ENCODE measurements at regions not wholly inside any gene's neighbourhood (a gene's known extent, or its start where the extent isn't known, plus 50 kb on each side); places are given as distances from the start of the nearest gene placed in this dataset.
A peak's percentile ranks its signal among the peaks of the same experiment; 100 is the strongest.
"Not testable (repeated sequence)": the region's sequence is repeated elsewhere in the genome, so short reads cannot be mapped to it uniquely, and the experiment has no call there.

DNA sequence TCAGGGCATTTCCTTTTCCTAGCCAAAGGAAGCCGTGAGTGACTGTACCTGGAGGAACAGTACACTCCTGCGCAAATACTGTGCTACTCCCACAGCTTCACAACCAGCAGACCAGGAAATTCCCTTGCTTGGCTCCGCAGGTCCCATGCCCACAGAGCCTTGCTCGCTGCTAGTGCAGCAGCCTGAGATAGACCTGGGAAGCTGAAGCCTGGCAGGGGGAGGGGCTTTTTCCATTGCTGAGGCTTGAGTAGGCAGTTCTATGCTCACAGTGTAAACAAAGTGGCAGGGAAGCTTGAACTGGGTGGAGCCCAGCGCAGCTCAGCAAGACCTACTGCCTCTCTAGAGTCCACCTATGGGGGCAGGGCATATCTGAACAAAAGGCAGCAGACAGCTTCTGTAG lies 291.2 kb downstream of the HGF start:
- H3K4me1 ChIP-seq: peaks cover 0 to 14% (median 5%) of the 10 kb centered on the region in 4 donors
- no peak overlapping the region for H3K4me3 ChIP-seq
- intact Hi-C loops (cut with DNase I; ENCODE audit: low total_unique reads): no loop called here
- no peaks in the 10 kb centered on the region for H3K36me3 ChIP-seq
- WGBS, 5 donors: 30 to 53% (median 41%) methylated on average over 4 to 5 of the region's 5 CpGs
- H3K27ac ChIP-seq: peak overlapping the region; percentile 4 to 64 (median 60)
- DNase-seq: peak; percentile 77 to 80
- H3K9me3 ChIP-seq: no peaks in the 10 kb centered on the region
- H3K27me3 ChIP-seq: no peaks in the 10 kb centered on the region
- TF ChIP-seq POLR2AphosphoS5 (IDR thresholded peaks at IDR 0.05) (peak in 2 of 3 donors; percentile 33 to 46), EP300 (IDR thresholded peaks at IDR 0.05) (no peak)
- TF ChIP-seq, protein P1, sequence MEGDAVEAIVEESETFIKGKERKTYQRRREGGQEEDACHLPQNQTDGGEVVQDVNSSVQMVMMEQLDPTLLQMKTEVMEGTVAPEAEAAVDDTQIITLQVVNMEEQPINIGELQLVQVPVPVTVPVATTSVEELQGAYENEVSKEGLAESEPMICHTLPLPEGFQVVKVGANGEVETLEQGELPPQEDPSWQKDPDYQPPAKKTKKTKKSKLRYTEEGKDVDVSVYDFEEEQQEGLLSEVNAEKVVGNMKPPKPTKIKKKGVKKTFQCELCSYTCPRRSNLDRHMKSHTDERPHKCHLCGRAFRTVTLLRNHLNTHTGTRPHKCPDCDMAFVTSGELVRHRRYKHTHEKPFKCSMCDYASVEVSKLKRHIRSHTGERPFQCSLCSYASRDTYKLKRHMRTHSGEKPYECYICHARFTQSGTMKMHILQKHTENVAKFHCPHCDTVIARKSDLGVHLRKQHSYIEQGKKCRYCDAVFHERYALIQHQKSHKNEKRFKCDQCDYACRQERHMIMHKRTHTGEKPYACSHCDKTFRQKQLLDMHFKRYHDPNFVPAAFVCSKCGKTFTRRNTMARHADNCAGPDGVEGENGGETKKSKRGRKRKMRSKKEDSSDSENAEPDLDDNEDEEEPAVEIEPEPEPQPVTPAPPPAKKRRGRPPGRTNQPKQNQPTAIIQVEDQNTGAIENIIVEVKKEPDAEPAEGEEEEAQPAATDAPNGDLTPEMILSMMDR (IDR thresholded peaks at IDR 0.05): peak in 1 of 7 experiments; percentile 7

DNA sequence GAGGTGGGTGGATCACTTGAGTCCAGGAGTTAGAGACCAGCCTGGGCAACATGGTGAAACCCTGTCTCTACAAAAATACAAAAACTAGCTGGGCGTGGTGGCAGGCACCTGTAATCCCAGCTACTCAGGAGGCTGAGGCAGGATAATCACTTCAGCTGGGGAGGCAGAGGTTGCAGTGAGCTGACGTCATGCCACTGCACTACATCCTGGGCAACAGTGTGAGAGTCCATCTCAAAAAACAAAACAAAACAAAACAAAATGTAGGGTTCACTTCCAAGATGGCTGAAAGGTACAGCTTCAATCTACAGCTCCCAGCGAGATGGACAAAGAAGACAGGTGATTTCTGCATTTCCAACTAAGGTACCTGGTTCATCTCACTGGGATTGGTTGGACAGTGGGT lies 291.6 kb downstream of the HGF start:
- H3K27me3 ChIP-seq; H3K9me3 ChIP-seq; H3K36me3 ChIP-seq; intact Hi-C loops (cut with DNase I; ENCODE audit: low total_unique reads); H3K4me3 ChIP-seq; DNase-seq: not testable (repeated sequence)
- peak overlapping the region; percentile 4 to 64 (median 60) for H3K27ac ChIP-seq
- 51 to 89% (median 71%) methylated on average over 3 of the region's 3 CpGs for WGBS, 5 donors
- peaks cover 0 to 14% (median 5%) of the 10 kb centered on the region in 4 donors for H3K4me1 ChIP-seq

GRCh38 chr7:81473236-81473635 lies 296.6 kb downstream of the HGF start:
- no peaks in the 10 kb centered on the region for H3K27me3 ChIP-seq
- intact Hi-C loops (cut with DNase I; ENCODE audit: low total_unique reads): no loop called here
- no peak for DNase-seq
- TF ChIP-seq EP300 (IDR thresholded peaks at IDR 0.05) (no peak), POLR2A (IDR thresholded peaks at IDR 0.05) (no peak), POLR2AphosphoS5 (IDR thresholded peaks at IDR 0.05) (no peak)
- TF ChIP-seq, protein P1 (IDR thresholded peaks at IDR 0.05): no peak
- H3K27ac ChIP-seq: no peak overlapping the region
- no peak overlapping the region for H3K4me3 ChIP-seq
- 68 to 82% (median 74%) methylated on average over 6 of the region's 6 CpGs for WGBS, 5 donors
- no peaks in the 10 kb centered on the region for H3K9me3 ChIP-seq
- peaks cover 0 to 16% (median 9%) of the 10 kb centered on the region in 4 donors for H3K4me1 ChIP-seq
- H3K36me3 ChIP-seq: no peaks in the 10 kb centered on the region

GRCh38 chr7:81470724-81471379 lies 299.0 kb downstream of the HGF start:
- H3K4me1 ChIP-seq: peaks cover 0 to 16% (median 9%) of the 10 kb centered on the region in 4 donors
- H3K27ac ChIP-seq: peak overlapping the region in 2 of 5 donors; percentile 4 to 52
- H3K9me3 ChIP-seq: no peaks in the 10 kb centered on the region
- TF ChIP-seq, protein P1 (IDR thresholded peaks at IDR 0.05): peak in 1 of 7 experiments; percentile 17
- TF ChIP-seq POLR2A (IDR thresholded peaks at IDR 0.05): no peak
- TF ChIP-seq POLR2AphosphoS5 (IDR thresholded peaks at IDR 0.05): peak in 1 of 3 donors; percentile 52
- 25 to 54% (median 36%) methylated on average over 6 of the region's 6 CpGs for WGBS, 5 donors
- H3K36me3 ChIP-seq: no peaks in the 10 kb centered on the region
- peak; percentile 46 to 75 for DNase-seq
- H3K4me3 ChIP-seq: no peak overlapping the region
- intact Hi-C loops (cut with DNase I; ENCODE audit: low total_unique reads): no loop called here
- no peaks in the 10 kb centered on the region for H3K27me3 ChIP-seq
